ENCODE measurements at regions not wholly inside any gene's neighbourhood (a gene's known extent, or its start where the extent isn't known, plus 50 kb on each side); places are given as distances from the start of the nearest gene placed in this dataset.
"Not testable (repeated sequence)": the region's sequence is repeated elsewhere in the genome, so short reads cannot be mapped to it uniquely, and the experiment has no call there.

GRCh38 chr5:34436761-34437501, 219.2 kb upstream of the RAI14 start:
- DNase-seq (ENCODE audit: low read depth, low spot score), result no peak

GRCh38 chr5:34439601-34440000, 216.5 kb upstream of the RAI14 start:
- DNase-seq (ENCODE audit: low read depth, low spot score), result no peak

- not testable (repeated sequence) for DNase-seq (ENCODE audit: low read depth, low spot score)
Measured at GRCh38 chr5:34441767-34442166, 214.4 kb upstream of the RAI14 start.

GRCh38 chr5:34447424-34447823, 208.7 kb upstream of the RAI14 start:
- DNase-seq (ENCODE audit: low read depth, low spot score), result no peak

GRCh38 chr5:34449639-34450038, 206.5 kb upstream of the RAI14 start:
- DNase-seq (ENCODE audit: low read depth, low spot score), result no peak

GRCh38 chr5:34450338-34450737, 205.8 kb upstream of the RAI14 start:
- DNase-seq (ENCODE audit: low read depth, low spot score), result no peak

- no peak for DNase-seq (ENCODE audit: low read depth, low spot score)
Measured at GRCh38 chr5:34452170-34452828, 203.8 kb upstream of the RAI14 start.

GRCh38 chr5:34455098-34455497, 201.0 kb upstream of the RAI14 start:
- no peak for DNase-seq (ENCODE audit: low read depth, low spot score)

GRCh38 chr5:34459908-34460307, 196.2 kb upstream of the RAI14 start:
- no peak for DNase-seq (ENCODE audit: low read depth, low spot score)

- no peak for DNase-seq (ENCODE audit: low read depth, low spot score)
Measured at GRCh38 chr5:34460496-34460895, 195.6 kb upstream of the RAI14 start.

GRCh38 chr5:34464829-34465228, 191.3 kb upstream of the RAI14 start:
- DNase-seq (ENCODE audit: low read depth, low spot score), result no peak

- peak; percentile 4 for DNase-seq (ENCODE audit: low read depth, low spot score)
Measured at GRCh38 chr5:34465301-34465700, 190.8 kb upstream of the RAI14 start.

- not testable (repeated sequence) for DNase-seq (ENCODE audit: low read depth, low spot score)
Measured at GRCh38 chr5:34466519-34467388, 189.4 kb upstream of the RAI14 start.

- no peak for DNase-seq (ENCODE audit: low read depth, low spot score)
Measured at GRCh38 chr5:34467436-34467835, 188.7 kb upstream of the RAI14 start.

GRCh38 chr5:34467984-34468383, 188.1 kb upstream of the RAI14 start:
- DNase-seq (ENCODE audit: low read depth, low spot score), result not testable (repeated sequence)

- no peak for DNase-seq (ENCODE audit: low read depth, low spot score)
Measured at GRCh38 chr5:34469971-34470370, 186.2 kb upstream of the RAI14 start.

- no peak for DNase-seq (ENCODE audit: low read depth, low spot score)
Measured at GRCh38 chr5:34474573-34475021, 181.5 kb upstream of the RAI14 start.

- no peak for DNase-seq (ENCODE audit: low read depth, low spot score)
Measured at GRCh38 chr5:34475249-34475966, 180.7 kb upstream of the RAI14 start.

- DNase-seq (ENCODE audit: low read depth, low spot score), result no peak
Measured at GRCh38 chr5:34476941-34477565, 179.1 kb upstream of the RAI14 start.

- DNase-seq (ENCODE audit: low read depth, low spot score), result no peak
Measured at GRCh38 chr5:34480810-34481528, 175.2 kb upstream of the RAI14 start.

Data from activated CD4-positive, CD25-positive, alpha-beta regulatory T cell treated with anti-CD3 and anti-CD28 coated beads, Interleukin-2, amount 50 U/mL, for 16 hours (primary cell).